Epithelial cell of esophagus (primary cell): ENCODE measurements at regions not wholly inside any gene's neighbourhood (a gene's known extent, or its start where the extent isn't known, plus 50 kb on each side); places are given as distances from the start of the nearest gene placed in this dataset.

Experiments
- DNase-seq: peaks from one replicate; pipeline ENCODE4 v3.0.0; 2010; ENCODE audit warnings: low read depth
- H3K4me3 ChIP-seq: 2 replicates; pipeline ENCODE4 v1.5.1; 2011; ENCODE audit warnings: mild to moderate bottlenecking, low read length, control low read depth
- TF ChIP-seq, protein P1 (sequence below): IDR thresholded peaks from 2 replicates; pipeline ENCODE4 v1.5.1; 2011; ENCODE audit warnings: low read depth, mild to moderate bottlenecking, low read length, control low read depth, inconsistent platforms; ENCODE audit not compliant: insufficient read depth; ENCODE audit errors: missing control alignments

GRCh38 chr5:106600803-106601202, 1069.9 kb downstream of the EFNA5 start:
- TF ChIP-seq, protein P1, sequence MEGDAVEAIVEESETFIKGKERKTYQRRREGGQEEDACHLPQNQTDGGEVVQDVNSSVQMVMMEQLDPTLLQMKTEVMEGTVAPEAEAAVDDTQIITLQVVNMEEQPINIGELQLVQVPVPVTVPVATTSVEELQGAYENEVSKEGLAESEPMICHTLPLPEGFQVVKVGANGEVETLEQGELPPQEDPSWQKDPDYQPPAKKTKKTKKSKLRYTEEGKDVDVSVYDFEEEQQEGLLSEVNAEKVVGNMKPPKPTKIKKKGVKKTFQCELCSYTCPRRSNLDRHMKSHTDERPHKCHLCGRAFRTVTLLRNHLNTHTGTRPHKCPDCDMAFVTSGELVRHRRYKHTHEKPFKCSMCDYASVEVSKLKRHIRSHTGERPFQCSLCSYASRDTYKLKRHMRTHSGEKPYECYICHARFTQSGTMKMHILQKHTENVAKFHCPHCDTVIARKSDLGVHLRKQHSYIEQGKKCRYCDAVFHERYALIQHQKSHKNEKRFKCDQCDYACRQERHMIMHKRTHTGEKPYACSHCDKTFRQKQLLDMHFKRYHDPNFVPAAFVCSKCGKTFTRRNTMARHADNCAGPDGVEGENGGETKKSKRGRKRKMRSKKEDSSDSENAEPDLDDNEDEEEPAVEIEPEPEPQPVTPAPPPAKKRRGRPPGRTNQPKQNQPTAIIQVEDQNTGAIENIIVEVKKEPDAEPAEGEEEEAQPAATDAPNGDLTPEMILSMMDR = no peak
- no peak overlapping the region for H3K4me3 ChIP-seq

GRCh38 chr5:106595864-106596263, 1074.9 kb downstream of the EFNA5 start:
- no peak overlapping the region for H3K4me3 ChIP-seq
- TF ChIP-seq, protein P1 = no peak
- DNase-seq = no peak

More at GRCh38 chr5:106600803-106601202, 1069.9 kb downstream of the EFNA5 start:
- no peak for DNase-seq

DNA sequence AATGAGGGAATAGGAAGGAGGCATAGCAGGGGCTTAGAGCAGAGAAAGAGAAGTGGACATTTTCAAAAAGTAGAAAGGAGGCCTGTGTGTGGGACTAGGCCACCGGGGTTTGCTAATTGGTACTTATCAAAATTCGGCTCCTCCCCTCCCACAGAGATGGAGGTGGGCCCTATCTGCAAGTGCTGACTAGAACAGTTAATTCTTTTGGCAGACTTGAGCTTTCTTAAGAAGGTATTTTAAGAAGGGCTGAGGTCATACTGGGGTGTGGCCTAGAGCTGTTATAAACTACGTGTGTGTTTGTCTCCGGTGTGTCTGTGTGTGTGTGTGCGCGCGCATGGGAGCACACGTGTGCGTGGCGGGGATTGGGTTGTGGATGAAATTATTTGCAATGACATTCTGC, 1086.5 kb downstream of the EFNA5 start:
- H3K4me3 ChIP-seq = no peak overlapping the region
- TF ChIP-seq, protein P1 = no peak
- peak; percentile 1 for DNase-seq

- no peak for DNase-seq
- H3K4me3 ChIP-seq = no peak overlapping the region
- TF ChIP-seq, protein P1 = no peak
Observed at GRCh38 chr5:106578736-106579135, 1092.0 kb downstream of the EFNA5 start.

DNA sequence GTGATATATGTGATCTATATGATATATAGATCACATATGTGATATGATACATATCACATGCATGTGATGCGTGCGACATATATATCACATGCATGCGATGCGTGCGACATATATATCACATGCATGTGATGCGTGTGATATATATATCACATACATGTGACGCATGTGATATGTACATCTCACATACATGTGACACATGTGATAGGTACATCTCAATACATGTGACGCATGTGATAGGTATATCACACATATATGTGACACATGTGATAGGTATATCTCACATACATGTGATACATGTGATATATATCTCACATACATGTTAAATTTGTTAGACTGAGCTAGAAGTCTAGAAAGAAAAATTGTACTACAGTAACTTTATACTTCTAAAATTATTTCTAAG, 1095.9 kb downstream of the EFNA5 start:
- no peak for DNase-seq
- TF ChIP-seq, protein P1 = no peak
- no peak overlapping the region for H3K4me3 ChIP-seq

GRCh38 chr5:106566031-106566430, 1104.7 kb downstream of the EFNA5 start:
- DNase-seq = no peak
- TF ChIP-seq, protein P1 = no peak
- H3K4me3 ChIP-seq = no peak overlapping the region

DNA sequence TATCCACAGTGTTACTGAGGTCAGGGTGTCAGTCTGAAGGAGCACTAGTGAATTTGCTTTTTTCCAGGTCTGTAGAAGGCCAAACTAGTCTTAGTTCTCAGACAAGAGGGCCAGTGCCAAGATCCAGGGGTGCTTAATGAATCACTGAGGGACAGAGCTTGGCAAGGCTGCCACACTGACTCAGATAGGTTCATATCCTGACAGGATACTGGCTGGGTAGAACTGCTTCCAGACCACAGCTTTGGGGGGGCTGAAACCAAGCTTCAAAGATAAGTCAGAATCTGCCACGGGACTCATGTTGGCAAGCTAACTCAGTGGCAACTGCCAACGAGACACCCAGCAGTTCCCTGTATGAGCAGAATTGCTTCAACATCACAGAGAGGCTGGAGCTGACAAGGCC, 1125.4 kb downstream of the EFNA5 start:
- DNase-seq = peak; percentile 22
- TF ChIP-seq, protein P1 = no peak
- H3K4me3 ChIP-seq = no peak overlapping the region
